ENCODE measurements at regions not wholly inside any gene's neighbourhood (a gene's known extent, or its start where the extent isn't known, plus 50 kb on each side); places are given as distances from the start of the nearest gene placed in this dataset.

DNA sequence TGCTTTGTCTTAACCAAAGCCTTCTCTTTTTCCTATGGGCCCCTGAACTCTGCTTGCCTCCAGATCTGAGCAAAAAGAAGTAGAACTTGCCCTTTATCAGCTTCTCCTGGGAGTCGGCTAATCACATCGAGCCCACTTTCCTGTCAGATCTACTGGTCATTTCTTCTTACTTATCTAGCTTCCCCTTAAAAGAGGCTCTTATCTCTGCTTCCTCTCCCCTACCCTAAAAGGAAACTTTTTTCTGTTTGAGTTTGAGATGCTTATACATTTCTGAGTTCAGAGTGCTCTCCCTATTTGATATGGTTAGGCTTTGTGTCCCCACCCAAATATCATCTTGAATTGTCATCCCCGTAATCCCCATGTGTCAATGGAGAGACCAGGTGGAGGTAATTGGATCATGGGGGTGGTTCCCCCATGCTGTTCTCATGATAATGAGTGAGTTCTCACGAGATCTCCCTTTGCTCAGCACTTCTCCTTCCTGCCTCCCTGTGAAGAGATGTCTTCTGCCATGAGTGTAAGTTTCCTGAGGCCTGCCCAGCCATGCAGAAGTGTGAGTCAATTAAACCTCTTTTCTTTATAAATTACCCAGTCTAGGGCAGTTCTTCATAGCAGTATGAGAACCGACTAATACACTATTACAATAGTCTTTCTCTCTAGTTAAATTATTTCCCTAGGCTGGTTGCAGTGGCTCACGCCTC, 114.7 kb upstream of the AMN1 start:
- H3K4me3 ChIP-seq (replicated peaks in 1 of 2; ENCODE audit: low read depth in 2 of 2, low read length in 2 of 2) = no peak overlapping the region
- no peak for DNase-seq (ENCODE audit: low read depth in 2 of 2)
- TF ChIP-seq, protein P1, sequence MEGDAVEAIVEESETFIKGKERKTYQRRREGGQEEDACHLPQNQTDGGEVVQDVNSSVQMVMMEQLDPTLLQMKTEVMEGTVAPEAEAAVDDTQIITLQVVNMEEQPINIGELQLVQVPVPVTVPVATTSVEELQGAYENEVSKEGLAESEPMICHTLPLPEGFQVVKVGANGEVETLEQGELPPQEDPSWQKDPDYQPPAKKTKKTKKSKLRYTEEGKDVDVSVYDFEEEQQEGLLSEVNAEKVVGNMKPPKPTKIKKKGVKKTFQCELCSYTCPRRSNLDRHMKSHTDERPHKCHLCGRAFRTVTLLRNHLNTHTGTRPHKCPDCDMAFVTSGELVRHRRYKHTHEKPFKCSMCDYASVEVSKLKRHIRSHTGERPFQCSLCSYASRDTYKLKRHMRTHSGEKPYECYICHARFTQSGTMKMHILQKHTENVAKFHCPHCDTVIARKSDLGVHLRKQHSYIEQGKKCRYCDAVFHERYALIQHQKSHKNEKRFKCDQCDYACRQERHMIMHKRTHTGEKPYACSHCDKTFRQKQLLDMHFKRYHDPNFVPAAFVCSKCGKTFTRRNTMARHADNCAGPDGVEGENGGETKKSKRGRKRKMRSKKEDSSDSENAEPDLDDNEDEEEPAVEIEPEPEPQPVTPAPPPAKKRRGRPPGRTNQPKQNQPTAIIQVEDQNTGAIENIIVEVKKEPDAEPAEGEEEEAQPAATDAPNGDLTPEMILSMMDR (IDR thresholded peaks at IDR 0.05; ENCODE audit: low read depth, low read length) = no peak

DNA sequence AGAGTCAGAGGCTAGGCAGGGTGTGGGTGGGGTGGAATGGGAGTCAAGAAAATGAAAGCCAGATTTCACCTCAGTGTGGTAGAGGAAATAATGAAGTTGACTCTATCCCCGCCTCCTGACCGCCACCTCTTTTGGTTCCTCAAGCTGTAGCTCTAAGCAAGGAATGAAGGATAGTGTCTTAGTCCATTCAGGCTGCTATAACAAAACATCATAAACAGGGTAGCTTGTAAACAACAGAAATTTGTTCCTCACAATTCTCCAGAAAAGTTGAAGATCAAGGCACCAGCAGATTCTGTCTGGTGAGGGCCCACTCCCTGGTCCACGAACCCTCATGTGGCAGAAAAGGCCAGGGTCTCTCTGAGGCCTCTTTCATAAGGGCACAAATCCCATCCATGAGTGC, 109.1 kb upstream of the AMN1 start:
- no peak for DNase-seq (ENCODE audit: low read depth in 2 of 2)
- no peak overlapping the region for H3K4me3 ChIP-seq (replicated peaks in 1 of 2; ENCODE audit: low read depth in 2 of 2, low read length in 2 of 2)
- TF ChIP-seq, protein P1 (IDR thresholded peaks at IDR 0.05; ENCODE audit: low read depth, low read length) = no peak

DNA sequence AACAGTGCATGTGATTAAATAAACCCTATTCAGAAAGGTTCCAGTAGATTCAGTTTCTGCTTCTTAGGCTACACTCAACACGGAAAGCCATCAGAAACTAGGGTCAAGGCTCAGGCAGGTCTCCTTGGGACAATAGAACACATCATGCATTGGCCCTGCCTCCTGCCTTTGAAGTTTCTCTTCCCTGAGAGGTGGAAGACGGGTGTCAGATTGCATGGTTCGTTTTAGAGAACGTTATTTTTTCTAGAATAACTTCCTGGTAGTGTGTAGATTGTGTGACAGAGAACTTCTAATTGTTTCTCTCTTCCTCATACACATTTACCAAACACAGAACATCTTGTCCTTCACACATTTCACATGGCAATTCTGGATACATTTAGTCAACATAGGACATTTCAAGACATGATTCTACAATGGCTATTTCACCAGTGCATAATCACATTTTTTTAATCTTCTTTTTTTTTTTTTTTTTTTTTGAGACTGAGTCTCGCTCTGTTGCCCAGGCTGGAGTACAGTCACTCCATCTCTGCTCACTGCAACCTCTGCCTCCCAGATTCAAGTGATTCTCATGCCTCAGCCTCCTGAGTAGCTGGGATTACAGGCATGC, 106.6 kb upstream of the AMN1 start:
- H3K4me3 ChIP-seq (replicated peaks in 1 of 2; ENCODE audit: low read depth in 2 of 2, low read length in 2 of 2) = no peak overlapping the region
- DNase-seq (ENCODE audit: low read depth in 2 of 2) = no peak
- TF ChIP-seq, protein P1 (IDR thresholded peaks at IDR 0.05; ENCODE audit: low read depth, low read length) = no peak

DNA sequence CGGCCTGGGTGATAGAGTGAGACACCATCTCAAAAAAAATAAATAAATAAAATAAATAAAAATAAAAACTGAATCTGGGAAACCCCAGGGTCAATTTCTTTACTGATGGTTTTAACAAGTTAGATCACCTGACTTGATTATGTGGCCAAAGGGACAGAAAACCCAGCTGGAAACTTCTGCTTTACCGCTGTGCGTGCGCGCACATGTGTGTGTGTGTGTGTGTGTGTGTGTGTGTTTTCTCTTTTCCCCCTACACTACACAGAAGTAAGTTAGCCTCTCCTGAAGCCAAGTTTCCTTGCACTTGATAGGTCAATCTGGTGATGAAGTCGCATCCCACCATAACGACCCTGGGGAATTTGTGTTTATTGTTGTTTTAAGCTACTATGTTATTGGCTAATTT, 105.3 kb upstream of the AMN1 start:
- no peak for DNase-seq (ENCODE audit: low read depth in 2 of 2)
- TF ChIP-seq, protein P1 (IDR thresholded peaks at IDR 0.05; ENCODE audit: low read depth, low read length) = no peak
- H3K4me3 ChIP-seq (replicated peaks in 1 of 2; ENCODE audit: low read depth in 2 of 2, low read length in 2 of 2) = no peak overlapping the region

DNA sequence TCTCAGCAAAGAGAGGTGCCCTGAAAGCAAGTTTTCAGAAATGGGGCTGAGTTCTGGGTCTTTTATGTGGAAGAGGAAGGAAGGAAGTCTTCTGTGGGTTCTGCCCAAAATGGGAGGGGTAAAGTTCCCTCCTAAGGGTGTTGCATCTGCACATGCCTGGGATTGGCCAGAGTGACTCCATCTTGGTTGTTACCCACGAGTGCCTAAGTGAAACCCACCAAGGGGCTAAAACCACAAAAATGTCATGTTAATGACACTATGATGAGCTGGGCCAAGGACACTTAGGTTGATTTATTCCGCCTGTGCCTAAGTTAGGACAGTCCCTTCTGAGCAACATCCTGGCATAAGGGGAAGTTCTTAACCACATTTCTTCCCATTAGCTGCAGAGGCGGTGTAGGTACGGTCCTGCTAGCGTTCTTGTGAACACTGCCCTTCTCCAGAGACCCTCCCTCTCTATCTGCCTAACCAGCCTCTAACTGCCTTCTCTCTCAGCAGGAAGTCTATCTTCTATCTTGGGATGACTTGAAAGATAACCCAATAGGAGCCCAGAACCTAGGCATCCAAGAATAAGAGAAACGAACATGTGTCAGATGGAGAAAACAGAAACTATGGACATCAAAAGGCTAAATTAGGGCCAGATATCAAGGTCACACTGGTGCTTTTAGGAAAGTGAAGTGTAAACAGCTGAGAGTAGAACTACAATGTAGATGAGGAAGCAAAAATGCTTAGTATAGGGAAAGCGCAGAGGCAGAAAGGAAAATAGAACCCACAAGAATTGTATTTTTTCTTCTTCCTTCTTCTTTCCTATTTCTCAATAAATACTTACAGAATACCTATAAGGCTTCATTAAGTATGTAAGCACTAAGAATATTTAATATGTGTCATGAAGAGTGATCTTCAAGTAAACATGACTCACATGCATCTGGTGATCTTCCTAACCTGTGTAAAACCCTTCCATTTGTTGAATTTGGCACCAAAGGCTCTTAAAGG, 104.2 kb upstream of the AMN1 start:
- no peak for DNase-seq (ENCODE audit: low read depth in 2 of 2)
- TF ChIP-seq, protein P1 (IDR thresholded peaks at IDR 0.05; ENCODE audit: low read depth, low read length) = no peak
- H3K4me3 ChIP-seq (replicated peaks in 1 of 2; ENCODE audit: low read depth in 2 of 2, low read length in 2 of 2) = no peak overlapping the region

DNA sequence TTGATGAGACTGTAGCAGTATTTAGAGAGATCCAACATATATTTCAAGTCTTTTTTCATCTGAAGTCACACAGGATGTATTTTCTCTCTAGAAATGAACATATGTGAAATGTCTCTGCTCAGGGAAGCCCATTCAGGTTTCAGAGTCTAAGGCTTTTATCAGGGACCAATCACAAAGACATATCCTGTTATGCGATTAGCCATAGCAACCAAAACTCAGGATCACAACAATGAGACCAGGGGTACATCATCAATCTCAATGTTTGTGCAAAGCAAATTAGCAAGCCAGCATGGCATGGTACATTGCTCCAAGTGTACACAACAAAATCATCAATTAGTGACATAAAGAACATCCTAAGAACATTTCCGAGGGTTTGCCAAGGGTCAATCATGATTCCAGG, 99.2 kb upstream of the AMN1 start:
- no peak for DNase-seq (ENCODE audit: low read depth in 2 of 2)
- TF ChIP-seq, protein P1 (IDR thresholded peaks at IDR 0.05; ENCODE audit: low read depth, low read length) = no peak
- H3K4me3 ChIP-seq (replicated peaks in 1 of 2; ENCODE audit: low read depth in 2 of 2, low read length in 2 of 2) = no peak overlapping the region

Data from cardiac fibroblast (primary cell).